SK-N-SH treated with all-trans-retinoic acid at 6 μM for 48 hours (cell line): ENCODE measurements at regions not wholly inside any gene's neighbourhood (a gene's known extent, or its start where the extent isn't known, plus 50 kb on each side); places are given as distances from the start of the nearest gene placed in this dataset.

ENCODE experiments used
- ARNTL ChIP-seq: fragments of 450-650 bp; formaldehyde crosslinking; IDR thresholded peaks from 2 replicates; pipeline ENCODE4 v1.5.0; 2020; ENCODE audit warnings: low read depth, mild to moderate bottlenecking, moderate library complexity, borderline replicate concordance
- BACH2 ChIP-seq: fragments of 250-450 bp; sonication (Bioruptor Pico); IDR thresholded peaks from 2 replicates; pipeline ENCODE4 v1.9.0; 2021; ENCODE audit warnings: mild to moderate bottlenecking, borderline replicate concordance
- PATZ1 ChIP-seq: fragments of 250-450 bp; sonication (Bioruptor Pico); IDR thresholded peaks from 2 replicates; pipeline ENCODE4 v1.8.0; 2020; ENCODE audit warnings: mild to moderate bottlenecking, moderate library complexity, borderline replicate concordance
- TSHZ2 ChIP-seq: fragments of 250-450 bp; sonication (Bioruptor Pico); IDR thresholded peaks from 2 replicates; pipeline ENCODE4 v1.5.0; 2020; ENCODE audit warnings: mild to moderate bottlenecking, moderate library complexity

- TF ChIP-seq PATZ1 (CRISPR knock-in tag) (no peak), TSHZ2 (CRISPR knock-in tag) (no peak), ARNTL (CRISPR knock-in tag) (no peak), BACH2 (CRISPR knock-in tag) (no peak)
These were observed 1187.3 kb upstream of the TMEM132C start for GRCh38 chr12:127079636-127080035.
